Activated T-helper 1 cell treated with Interleukin-2 at 50 U/mL for 16 hours (primary cell): ENCODE measurements at regions not wholly inside any gene's neighbourhood (a gene's known extent, or its start where the extent isn't known, plus 50 kb on each side); places are given as distances from the start of the nearest gene placed in this dataset.
"Not testable (repeated sequence)": the region's sequence is repeated elsewhere in the genome, so short reads cannot be mapped to it uniquely, and the experiment has no call there.

Experiments
- DNase-seq: peaks from one replicate; pipeline ENCODE4 v3.0.0-alpha.2; 2020; ENCODE audit warnings: low read depth

GRCh38 chr7:67843615-67844014 is 847.0 kb downstream of the TYW1 start:
- no peak for DNase-seq

GRCh38 chr7:67847092-67847787 is 850.6 kb downstream of the TYW1 start:
- DNase-seq, result no peak

DNA sequence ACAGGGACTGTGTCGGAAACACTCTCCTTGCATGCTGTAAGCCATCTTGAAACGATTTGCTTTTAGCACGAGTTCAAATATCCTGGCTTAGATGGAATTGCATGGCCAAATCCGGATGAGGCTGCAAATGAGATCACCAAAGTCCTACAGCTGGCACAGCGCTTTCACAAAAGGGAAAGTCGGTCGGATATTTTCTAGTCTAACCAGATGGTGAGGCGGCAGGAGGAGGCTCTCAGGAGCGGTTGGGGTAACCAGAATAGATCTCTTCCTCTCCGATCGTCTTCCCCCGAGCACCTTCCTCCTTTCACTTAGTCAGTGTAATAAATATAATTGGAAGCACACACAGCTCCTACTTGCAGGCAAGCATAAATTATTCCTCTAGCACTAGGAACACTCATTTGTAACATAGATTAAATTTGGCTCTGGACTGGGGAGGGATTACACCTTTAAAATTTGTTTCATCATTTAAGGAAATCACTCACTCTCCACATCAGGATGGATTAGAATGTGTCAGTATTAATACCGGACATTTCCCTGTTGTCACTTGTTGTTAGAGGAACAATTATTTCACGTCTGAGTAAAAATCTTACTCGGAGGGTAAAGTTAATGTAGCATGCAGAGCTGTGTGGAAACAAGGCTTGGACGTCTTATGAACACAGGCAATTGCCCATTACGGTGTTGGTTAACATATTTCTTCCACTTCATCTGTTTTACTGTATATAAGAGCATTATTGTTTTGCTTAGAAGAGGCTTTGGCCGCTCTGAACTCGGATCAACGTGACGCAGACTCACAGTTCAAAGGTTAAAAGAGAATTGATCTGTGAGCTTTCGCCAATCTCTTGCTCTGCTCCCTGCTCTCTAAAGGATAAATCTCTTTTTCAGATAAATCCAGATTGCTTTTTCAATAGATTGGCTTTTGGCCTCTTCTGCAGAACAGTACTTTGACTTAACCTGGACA is 857.9 kb downstream of the TYW1 start:
- no peak for DNase-seq

DNA sequence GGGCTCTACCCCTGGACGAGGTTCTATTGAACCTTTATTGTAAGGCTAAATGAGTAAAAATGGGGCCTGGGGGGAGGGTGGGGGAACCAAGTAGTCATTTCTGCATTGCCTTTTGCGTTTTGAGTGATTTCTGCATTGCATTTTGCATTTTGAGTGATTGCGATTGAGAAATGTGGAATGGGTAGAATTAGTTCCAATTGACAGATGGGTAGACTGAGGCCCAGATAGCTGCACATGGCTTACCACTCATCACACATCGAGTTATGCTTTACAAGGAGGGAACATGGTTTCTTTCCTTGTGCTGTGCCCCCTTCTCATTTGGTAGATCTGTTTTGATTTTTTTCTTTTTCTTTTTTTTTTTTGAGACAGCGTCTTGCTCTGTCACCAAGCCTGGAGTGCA is 858.7 kb downstream of the TYW1 start:
- DNase-seq, result no peak

GRCh38 chr7:67856046-67856445 is 859.4 kb downstream of the TYW1 start:
- no peak for DNase-seq

- no peak for DNase-seq
Measured at GRCh38 chr7:67857698-67858097, 861.1 kb downstream of the TYW1 start.

DNA sequence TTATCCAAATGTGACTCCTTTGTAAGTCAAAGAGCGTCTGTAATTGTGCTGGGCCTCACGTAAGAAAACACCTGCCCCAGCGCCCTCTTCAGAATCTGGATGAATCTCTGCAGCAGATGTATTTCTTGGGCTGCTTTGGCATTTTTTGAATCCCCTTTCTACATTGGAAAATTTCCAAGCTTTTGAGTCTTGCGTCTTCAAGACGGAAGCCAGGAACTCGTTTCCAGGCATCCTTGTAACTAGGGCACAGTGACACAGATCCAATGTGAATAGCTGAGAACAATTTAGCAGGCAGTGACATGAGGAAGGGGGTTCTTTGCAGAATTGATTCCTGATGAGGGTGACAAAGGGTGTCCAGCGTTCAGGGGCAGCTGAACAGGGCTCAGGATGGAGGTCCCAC is 862.3 kb downstream of the TYW1 start:
- no peak for DNase-seq

GRCh38 chr7:67863911-67864310 is 867.3 kb downstream of the TYW1 start:
- DNase-seq, result no peak

- DNase-seq, result no peak
Measured at GRCh38 chr7:67866054-67866453, 869.4 kb downstream of the TYW1 start.

GRCh38 chr7:67866812-67867211 is 870.2 kb downstream of the TYW1 start:
- no peak for DNase-seq

DNA sequence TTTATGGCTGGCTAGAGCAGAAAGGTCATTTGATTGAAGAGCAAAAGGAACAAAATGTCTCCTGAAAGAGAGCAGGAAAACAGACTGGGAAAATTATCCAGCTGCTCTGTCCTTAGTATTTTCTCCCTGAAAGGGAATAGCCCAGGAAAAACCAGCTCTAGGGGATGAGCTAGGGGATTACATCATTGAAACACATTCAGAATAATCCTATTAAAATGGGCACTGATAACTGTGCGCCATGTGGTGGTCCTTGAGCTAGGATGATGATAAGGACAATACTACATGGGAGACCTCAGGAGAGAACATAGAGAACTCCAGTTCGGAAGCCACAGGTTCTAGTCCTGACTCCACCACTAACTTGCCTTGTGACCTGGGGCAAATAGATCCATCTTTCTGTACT is 873.8 kb downstream of the TYW1 start:
- DNase-seq, result no peak

DNA sequence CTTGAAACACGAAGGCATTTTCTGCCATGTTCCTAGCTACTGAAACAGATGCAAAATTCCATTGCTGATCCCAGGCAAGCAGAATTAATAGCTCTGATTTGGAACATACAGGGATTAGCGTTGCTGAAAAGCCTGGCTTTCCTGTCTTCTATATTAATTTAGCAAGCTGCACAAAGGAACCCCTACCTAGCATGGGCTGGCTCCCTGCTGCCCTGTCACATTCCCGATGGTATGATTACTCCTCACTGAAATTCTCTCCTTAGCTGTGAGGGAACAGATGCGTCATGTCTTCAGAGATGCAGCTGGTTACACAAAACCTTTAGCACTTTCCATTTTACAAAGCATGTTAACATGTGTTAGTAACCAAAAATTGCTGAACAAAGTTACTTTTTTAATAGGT is 878.9 kb downstream of the TYW1 start:
- no peak for DNase-seq

GRCh38 chr7:67878808-67879207 is 882.2 kb downstream of the TYW1 start:
- no peak for DNase-seq

GRCh38 chr7:67882843-67883242 is 886.2 kb downstream of the TYW1 start:
- no peak for DNase-seq

GRCh38 chr7:67890316-67890715 is 893.7 kb downstream of the TYW1 start:
- DNase-seq, result no peak

DNA sequence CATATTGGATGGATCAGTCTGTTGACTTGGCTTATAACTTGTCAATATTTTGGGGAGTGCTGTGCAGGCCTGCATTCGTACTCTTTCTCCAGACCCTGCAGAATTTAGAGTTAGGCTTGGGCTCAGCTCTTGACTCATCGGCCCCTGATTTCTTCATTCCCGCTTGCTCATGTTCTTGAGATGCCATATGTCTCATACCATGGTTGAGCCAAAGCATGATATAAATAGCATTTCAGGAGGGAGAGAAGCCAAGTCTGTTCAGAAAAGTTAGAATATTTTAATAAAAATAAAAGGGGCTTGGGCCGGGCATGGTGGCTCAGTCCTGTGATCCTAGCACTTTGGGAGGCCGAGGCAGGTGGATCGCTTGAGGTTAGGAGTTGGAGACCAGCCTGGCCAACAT is 898.1 kb downstream of the TYW1 start:
- no peak for DNase-seq

DNA sequence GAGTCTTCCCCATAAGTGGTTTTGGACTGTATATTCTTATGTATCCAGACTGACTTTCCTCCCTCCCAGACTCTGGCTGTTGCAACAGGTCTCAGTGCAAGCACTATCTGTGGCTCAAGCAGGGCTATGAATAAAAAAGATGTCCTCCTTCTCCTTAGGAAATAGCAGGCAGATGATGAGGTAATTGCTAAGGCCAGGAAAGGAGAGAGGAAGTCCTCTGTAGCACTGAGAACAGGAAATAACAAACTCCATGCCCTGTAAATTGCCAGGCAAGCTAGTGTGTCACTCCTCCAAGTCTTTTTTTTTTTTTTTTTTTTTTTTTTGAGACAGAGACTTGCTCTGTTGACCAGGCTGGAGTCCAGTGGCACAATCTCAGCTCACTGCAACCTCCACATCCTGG is 900.1 kb downstream of the TYW1 start:
- no peak for DNase-seq

DNA sequence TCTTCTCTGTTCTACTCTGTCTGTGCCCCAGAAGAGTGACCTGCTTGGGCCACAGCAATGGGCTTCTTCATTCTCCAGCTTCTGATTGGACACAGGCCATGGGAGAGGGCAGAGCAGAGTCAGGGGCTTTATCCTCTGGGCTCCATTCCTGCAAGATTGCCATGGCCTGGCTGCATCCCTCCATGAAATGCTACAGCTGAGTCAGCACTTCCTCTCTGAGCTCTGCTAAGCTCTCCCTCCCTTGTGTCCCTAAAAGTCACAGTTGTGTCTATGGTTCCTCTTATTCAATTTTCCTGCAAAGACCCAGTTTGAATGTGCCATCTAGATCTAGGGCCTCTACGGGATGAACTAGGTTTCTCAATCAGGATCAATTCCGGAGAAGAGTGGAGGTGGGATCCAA is 903.8 kb downstream of the TYW1 start:
- no peak for DNase-seq

DNA sequence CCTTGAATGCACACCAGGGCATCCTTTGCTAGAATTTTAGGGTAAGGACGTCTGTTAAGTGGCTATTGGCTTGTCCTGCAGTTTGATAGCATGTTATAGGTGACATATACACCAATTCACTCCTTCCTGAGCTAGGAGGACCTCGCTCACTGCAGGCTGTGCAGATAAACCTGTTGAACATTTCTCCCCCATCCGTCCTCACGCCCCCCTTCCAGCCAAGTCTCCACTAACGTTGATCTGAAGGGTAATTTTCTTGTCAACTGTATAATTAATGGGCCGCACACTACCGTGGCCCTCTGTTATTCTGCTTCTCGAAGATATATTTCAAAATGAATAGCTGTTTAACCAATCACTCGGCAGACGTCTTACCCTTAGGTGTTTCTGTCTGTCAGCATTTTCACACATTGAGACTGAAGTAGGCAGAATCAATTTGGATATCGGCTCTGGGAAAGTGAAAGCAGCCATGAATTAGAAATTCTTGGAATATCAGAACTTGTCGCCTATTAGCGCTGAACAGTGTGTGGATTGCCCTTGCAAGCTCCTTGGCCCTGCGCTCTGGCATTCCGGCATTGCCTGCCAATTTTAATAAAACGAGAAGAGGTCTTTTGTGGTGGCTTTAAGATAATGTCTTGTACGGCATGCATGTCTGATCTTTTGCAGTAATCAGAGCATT is 905.3 kb downstream of the TYW1 start:
- no peak for DNase-seq

DNA sequence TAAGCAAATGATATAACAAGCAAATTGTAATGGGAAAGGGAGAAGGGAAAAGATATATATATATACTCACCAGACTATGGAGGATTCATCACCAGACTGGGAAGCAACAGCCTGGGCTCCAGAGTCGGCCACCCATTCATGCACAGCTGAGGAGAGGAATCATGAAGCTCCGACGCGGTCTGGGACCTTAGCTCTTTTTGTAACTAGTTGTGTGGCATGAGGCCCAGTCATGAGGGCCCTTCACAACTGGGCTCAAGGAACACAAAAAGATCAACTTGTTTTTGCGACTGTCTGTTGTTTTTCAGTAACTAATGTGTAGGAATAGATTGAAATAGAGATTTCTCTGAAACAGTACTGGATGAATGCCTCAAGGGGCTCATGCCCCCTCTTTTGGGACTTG is 911.2 kb downstream of the TYW1 start:
- DNase-seq, result no peak

- DNase-seq, result no peak
Measured at GRCh38 chr7:67912437-67912836, 915.8 kb downstream of the TYW1 start.

DNA sequence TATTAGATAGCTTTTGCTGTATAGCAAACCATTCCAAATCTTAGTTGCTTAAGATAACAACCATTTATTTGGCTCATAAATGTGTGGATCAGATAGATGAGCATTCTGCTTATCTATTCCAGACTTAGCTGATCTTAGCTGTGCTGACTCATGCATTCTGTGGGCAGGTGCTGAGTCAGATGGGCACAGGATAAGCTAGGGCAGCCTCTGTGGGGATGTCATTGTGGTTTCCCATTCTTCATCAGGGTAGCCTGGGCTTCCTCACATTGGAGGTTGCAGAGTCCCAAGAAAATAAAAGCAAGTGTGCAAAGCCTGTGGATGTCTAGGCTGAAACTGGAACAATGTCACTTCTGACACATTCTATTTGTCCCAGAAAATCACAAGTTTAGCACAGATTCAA is 917.0 kb downstream of the TYW1 start:
- DNase-seq, result no peak

DNA sequence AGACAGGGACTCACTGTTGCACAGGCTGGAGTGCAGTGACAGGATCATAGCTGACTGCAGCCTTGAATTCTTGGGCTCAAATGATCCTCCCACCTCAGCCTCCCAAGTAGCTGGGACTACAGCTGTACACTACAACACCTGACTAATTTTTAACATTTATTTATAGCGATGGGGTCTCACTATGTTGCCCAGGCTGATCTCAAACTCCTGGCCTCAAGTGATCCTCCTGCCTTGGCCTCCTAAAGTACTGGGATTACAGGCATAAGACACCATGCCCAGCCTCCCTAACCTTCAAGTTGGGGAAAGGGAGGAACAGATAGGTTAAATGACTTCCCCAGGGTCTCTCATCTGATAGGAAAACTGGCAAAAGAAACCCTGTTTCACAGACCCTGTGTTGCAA is 919.5 kb downstream of the TYW1 start:
- not testable (repeated sequence) for DNase-seq
